HG02885 (cell line): ENCODE measurements at regions not wholly inside any gene's neighbourhood (a gene's known extent, or its start where the extent isn't known, plus 50 kb on each side); places are given as distances from the start of the nearest gene placed in this dataset.

ENCODE experiments used
- ATAC-seq: cut with Tn5 transposase; IDR thresholded peaks from one replicate; pipeline ENCODE4 v1.9.1; 2021; ENCODE audit warnings: mild to moderate bottlenecking; ENCODE audit not compliant: unreplicated experiment, poor library complexity

DNA sequence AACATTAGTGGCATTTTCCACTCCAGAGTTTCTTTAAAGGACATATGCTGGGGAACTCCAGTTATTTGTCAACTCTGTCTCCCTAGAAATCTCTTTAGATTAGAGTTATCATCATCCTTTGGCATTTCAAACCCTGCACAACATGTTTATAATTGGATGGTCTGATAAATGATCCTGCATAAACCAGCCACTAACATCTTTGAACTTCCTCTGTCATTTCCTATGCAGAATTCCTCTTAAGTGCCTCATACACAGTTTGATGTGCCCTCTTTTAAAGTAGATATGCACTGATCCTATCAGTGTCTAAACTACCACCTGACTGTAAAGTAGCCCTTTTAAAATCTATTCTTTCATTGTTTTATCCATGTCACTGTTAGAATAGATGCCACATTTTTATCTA is 306.3 kb upstream of the IRAK1BP1 start:
- no peak for ATAC-seq

DNA sequence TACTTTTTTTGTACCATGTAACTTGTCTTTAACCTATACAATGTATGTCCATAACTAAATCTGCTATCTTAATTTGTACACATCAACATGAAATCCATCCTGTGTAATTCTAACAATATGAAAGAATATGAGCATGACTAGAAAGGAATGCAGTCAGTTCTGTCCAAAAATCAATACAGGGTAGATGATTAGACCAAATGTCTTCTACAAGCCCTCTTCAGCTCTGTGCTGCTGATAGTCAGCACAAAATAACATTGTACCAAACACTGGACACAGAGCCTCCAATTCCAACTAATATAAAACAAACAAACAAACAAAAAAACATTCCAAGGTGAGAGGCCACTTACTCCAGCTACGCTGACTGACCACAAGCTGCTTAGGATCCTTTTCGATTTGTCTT is 301.4 kb upstream of the IRAK1BP1 start:
- no peak for ATAC-seq

DNA sequence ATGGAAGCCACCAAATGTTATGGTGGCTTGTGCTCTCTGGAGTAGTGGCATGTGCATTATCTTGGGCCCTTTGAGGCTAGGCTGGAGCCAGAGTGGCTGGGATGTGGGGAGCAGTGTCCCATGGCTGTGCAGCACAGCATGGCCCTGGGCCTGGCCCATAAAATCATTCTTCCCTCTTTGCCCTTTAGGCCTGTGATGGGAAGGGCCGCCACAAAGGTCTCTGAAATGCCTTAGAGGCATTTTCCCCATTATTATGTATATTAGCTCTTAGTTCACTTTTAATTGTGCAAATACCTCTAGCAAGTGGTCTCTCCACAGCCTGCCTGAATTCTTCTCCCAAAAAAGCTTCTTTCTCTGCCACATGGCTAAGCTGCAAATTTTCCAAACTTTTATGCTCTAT is 297.3 kb upstream of the IRAK1BP1 start:
- no peak for ATAC-seq

DNA sequence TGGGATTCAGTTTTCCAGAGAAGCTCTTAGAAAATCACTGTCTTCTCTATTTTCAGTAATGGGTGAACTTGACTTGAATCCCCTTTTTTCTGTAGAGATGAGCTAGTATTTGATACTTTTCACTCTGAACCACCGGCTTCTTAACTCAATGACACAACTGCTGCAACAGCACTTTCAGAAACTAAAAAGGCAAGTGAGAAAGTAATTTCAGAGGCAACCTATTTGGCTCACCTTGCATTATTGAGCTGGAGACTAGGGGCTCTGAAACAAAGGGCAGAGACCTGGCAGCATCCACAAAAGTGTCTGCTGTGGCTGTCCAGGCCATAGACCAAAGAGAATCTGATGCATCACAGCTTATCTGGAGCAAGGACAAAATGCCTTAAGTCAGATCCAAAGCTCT is 289.8 kb upstream of the IRAK1BP1 start:
- no peak for ATAC-seq

DNA sequence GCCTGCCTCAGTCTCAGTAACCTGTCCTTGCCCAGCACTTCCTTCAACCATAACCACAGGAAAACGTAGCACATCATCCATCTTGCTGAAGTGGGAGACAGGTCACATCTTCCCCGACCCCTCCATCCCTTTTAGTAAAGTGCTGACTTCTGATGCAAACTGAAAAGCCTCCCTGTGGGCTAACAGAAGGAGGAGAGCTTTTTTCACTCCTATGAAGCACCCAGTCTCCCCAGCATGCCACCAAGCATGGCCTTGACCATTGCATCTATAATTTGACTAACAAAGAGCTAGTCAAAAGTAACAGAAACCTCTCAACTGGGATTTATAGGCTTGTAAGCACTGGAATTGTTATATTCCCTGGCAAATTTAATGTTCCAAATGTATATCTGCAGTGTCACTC is 288.9 kb upstream of the IRAK1BP1 start:
- ATAC-seq: no peak

DNA sequence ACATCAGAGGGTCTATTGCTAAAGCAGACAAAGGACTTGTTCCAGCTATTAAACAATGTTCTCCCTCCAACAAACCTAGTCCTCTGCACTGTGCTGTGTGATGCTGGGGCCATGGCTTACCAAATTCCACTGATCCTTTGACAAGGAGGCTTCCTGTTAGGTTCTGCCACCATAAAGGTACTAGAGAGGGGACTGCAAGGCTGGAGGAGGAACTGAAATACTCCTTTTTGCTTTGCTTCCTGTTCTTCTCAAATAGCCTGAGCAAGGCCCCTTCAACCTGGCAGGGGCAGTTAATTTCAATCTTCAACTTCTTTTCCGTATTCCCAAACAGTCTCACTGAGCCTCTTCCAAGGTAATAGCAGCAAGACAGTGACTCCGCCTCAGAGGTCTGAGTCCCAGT is 286.4 kb upstream of the IRAK1BP1 start:
- no peak for ATAC-seq

DNA sequence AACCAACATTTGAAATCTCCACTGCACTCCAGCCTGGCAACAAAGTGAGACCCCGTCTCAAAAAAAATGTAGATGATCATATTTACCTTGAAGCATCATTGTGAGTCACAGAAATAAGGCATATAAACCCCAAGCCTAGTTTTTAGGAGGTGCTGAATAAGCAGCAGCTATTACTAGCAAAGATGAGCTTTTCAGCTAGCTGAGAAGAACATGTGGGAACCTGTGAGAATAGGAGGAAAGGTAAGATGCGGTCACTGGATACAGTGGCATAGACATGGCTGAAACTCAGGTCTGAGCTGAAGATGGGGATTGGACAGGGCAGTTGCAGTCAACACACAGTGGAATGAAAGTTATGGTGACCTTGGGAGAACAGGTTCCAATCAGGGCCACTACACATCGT is 284.3 kb upstream of the IRAK1BP1 start:
- ATAC-seq: no peak

DNA sequence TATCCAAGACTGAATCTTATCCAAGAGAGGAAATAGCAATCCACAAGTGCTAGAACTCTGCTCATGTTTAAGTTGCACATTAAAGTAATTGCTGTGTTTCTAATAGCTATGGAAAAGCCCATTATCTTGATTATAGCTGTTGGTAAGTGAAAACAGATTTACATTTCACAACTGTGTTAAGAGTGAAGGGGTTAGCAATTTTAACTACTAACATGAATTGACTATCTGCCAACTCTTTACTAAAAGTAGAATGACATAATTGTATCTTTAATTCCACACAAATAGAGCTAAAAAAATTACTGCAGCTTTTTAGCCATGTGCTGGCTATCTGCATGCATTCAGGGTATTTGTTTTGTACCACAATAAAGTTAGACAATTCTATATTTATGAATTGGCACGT is 277.9 kb upstream of the IRAK1BP1 start:
- no peak for ATAC-seq

DNA sequence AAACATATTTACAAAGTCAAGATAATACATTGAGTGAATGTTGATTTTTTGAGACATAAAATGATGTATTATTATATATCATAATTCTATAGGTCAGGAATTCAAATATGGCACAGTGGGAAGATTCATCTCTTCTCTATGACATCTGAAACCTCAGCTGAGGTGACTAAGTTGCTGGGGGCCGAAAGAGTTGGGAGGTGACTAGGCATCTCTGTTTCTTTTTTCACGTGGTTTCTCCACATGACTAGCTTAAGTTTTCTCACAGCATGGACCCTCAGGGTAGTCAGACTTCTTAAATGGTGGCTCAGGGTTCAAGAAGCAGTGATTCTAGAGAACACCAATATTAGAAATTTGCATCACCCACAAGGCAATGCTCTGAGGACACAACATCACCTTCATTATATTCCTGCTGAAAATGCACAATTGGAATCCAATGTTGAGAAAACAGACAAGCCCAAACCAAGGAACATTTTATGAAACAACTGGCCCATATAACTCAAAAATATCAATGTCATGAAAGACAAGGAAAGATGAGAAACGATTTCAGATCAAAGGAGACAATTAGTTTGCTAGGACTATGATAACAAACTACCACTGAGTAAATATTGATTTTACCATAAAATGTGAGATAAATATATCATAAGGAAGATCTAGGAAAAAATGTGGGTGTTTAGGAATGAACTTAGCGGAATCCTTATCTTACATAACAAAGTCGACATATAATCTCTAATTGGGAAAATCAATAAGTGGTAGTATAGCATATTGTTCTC is 273.3 kb upstream of the IRAK1BP1 start:
- ATAC-seq: no peak

DNA sequence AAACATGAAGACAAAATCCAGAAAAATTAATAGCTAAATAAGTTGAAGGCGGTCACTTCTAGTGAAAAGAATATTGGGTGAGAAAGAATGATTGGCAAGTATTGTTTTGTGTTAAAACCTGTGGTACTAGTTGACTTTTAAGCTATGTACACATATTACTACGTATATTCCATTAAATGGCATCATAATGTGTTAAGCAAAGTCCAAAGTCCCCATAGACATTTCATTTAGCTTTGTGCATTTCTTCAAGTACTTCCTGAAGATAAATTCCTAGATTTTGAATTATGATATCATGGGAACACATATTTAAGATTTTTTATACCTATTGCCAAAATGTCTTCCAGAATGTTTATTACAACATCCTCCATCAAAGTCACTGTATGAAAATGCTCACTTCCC is 272.7 kb upstream of the IRAK1BP1 start:
- ATAC-seq: no peak

DNA sequence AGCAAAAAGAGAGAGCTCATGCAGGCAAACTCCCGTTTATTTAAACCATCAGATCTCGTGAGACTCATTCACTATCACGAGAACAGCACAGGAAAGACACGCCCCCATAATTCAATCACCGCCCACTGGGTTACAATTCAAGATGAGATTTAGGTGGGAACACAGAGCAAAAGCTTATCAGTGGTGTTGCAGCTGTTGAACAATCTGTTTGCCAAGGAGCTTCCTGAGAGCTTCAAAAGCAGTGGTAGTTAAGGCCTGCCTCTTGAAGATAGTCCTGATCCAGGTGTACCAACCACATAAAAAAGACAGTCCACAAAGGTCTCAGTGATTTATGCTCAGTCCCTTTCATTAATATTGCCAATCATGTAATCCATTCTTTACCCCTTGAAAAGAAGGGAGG is 269.4 kb upstream of the IRAK1BP1 start:
- ATAC-seq: no peak

DNA sequence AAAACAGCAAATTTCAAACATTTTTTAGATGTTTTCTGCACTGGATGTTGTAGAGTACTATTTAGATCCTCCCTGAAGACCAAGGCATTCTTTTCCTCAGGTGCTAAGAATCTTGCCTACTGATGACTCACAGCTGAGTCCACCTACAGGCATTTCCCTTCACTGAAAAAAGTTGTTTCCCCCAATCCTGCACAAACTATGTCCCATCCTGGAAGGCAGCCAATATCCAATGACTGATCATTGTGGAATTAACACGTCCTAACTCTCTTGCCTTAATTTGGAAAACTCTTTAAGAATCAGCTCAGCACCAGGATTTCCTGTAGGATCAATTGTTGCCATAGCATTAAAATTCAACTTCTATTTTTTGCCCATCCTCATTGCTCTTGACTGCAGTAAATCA is 268.4 kb upstream of the IRAK1BP1 start:
- ATAC-seq: no peak

DNA sequence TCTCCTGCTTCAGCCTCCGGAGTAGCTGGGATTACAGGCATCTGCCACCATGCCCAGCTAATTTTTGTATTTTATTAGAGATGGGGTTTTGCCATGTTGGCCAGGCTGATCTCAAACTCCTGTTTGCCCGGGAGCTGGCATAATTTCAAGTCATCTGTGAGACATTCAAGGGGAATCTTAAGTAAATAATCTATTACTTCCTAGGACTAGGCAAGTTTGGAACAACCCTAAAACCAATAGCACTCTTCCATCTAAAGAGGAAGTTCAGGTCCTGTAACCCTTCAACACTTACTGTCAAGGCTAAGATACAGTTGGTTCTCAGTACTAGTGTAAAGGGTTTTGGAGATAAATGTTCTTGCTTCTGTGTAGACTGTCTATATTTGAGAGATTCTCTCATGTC is 267.8 kb upstream of the IRAK1BP1 start:
- no peak for ATAC-seq

DNA sequence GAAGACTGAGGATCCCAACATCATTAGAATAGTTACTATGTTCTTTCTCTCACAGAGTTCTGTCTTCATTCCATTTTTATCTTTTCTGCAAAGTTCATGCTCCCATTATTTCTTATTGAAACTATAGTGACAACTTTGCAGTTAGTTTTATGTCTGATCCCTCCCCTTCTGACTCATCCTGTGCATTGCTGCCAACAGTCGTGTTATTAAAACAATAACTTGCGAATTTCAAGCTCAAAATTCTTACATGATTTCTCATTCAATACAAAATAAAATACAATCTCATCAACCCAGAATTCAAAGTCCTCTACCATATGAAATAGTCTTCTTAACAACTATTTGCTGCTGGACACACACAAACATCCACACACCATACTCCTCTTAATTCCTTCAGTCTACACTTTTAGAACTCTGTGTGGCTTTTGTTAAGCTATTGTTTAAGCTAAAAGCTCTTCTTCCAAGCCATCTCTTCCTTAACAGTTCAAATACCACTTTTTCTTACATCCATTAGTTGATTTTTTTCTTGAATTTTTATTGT is 261.4 kb upstream of the IRAK1BP1 start:
- ATAC-seq: no peak

DNA sequence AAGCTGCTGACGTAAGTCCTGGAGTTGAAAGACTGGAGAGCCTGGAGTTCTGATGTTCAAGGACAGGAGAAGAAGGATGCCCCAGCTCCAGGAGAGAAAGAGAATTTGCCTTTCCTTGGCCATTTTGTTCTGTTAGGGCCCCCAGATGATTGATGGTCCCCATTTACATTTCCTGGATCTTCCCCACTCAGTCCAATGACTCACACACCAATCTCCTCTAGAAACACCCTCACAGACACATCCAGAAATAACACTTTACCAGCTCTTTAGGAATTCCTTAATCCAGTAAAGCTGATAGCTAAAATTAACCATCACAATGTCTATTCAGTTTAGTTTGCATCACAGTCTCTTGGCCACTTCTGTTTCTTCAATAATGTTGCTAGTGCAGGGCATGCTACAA is 260.2 kb upstream of the IRAK1BP1 start:
- ATAC-seq: no peak

DNA sequence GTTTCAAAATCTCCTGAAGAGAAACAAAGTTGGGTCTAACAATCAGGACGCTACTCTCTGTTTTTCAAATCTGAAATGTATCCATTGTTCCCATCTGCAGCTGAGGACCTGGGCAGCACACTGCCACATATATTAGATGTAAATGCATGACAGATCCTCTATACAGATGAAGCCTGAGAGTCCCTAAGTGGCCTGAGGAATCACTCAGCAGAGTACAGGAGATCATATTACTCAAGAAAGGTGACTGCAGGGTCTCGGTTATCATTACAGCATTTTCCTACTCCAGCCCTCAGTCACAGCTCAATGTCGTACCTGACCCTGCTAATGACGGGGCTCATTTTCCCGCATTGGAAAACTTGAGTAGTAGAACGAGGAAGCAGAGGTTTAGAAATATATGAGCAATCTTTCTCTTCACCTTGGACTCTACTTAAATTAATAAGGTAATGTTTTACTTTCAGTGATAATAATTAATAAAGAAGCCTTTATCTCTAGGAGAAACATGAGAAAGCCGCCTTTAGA is 256.2 kb upstream of the IRAK1BP1 start:
- no peak for ATAC-seq

DNA sequence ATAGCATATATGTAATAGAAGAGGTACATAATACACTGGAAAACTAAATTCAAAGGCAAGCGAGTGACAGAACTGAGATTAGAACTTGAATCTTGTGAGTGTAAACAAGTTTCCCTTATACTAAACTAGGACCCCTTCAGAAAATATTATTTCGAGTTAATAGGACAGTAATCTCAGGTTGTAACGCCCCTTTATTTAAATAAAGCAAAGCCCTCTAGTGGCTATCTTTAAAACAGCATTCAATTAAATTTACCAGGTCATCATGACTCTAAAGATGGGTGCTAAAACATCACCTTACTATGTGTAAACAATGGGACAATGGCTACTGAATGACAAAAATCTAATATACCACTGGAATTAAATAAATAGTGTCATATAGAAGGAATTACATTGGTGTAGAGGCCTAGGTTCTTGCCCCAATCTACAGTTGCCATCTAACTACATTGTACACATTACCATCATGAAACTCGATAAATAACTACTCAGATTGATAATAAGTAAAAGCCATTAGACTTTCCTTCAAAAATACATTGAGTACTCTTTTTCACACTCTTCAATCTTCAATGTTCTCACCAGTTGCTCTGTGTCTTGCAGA is 255.4 kb upstream of the IRAK1BP1 start:
- ATAC-seq: peak; percentile 75

DNA sequence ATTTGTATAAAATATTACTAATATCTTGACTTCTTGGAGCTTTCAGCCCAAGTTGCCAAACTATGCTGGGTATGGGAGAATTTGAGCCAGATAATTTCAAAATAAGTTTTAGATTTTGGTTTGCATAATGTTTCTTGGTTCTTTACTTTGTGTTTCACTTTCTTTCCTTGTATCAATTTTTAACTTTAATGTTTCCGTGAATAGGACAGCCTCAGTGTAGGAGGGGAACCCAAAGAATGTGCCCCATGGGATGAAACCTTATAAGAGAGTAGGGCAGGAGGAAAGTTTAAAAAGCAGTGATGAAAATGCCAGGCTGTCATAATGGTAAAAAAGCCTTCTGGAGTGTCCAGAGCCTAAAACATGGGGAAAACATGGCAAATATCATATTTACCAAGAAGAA is 252.4 kb upstream of the IRAK1BP1 start:
- no peak for ATAC-seq

DNA sequence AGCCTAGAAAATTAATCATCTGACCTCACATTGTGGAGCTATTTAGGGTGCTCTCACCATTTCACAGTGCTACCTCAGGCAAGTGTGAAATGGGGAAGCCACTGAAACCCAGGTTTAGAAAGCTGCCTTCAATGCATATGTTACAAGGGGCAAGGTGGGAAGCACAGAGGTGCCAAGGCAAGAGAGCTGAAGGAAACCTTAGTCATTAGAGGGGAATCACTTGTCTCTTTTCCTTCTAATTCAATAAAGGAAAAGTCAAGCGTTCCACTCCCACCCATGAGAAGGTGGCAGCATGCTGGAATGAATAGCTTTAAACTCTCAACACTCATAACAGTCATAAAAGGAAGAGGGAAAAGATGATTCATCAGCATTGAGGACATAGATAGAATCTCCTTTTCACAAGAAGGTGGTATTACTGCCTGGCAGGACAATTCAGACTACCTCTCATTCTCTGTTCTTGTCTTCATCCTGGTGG is 251.9 kb upstream of the IRAK1BP1 start:
- peak; percentile 41 for ATAC-seq

DNA sequence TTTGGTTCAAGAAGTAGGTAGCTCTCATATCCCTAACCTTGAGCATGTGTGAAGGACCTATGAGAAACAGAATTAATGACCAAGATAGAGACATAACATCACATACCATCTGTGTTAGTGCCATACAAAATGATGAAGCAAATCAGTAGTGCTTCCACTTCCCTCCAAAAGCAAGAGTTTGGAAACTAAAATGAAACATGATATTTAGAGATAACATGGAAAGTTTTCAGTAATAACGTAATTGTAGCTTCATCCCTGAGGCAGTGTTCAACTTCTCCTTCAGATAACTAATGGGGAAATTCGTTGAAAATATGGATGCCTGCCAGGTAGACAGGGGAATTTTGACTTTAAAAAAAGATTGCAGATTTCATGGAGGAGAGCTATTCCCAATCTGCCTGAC is 248.4 kb upstream of the IRAK1BP1 start:
- ATAC-seq: no peak

DNA sequence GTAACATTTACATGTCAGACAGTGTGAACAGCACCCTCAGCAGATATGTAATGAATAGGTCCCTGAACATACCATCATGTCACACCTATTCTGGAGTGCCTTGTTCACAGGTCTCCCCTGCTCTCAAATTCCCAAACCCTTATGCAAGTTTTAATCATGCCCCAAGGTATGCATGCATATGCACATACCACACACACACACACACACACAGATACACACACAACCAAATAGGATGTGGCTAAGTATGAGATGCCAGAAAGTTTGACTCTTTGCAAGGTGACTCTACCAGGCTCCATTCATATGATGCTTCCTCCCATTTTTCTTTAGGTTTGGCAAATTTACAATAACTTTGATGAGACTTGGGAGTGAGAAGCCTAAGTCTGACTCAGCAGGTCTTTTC is 243.8 kb upstream of the IRAK1BP1 start:
- ATAC-seq: no peak
